ENCODE measurements at regions not wholly inside any gene's neighbourhood (a gene's known extent, or its start where the extent isn't known, plus 50 kb on each side); places are given as distances from the start of the nearest gene placed in this dataset.

GRCh38 chr16:65327346-65327745 lies 205.5 kb upstream of the CDH11 start:
- Mint-ChIP-seq H3K27ac (ENCODE audit: unreplicated experiment) (no peak overlapping the region), H3K9me3 (ENCODE audit: low read depth) (peaks cover 6% of the 10 kb centered on the region)
- no peak for TF ChIP-seq CTCF (IDR thresholded peaks at IDR 0.05)

GRCh38 chr16:65323655-65324237 lies 201.9 kb upstream of the CDH11 start:
- DNase-seq (ENCODE audit: low spot score) = no peak
- no peak for TF ChIP-seq CTCF (IDR thresholded peaks at IDR 0.05)
- no peaks in the 10 kb centered on the region for H3K9me3 Mint-ChIP-seq (ENCODE audit: low read depth)
- no peaks in the 10 kb centered on the region for H3K36me3 Mint-ChIP-seq (ENCODE audit: low read depth)
- H3K27me3 Mint-ChIP-seq (ENCODE audit: low read depth) = no peaks in the 10 kb centered on the region
- H3K4me1 Mint-ChIP-seq (ENCODE audit: low read depth) = peaks cover 13% of the 10 kb centered on the region
- no peak overlapping the region for H3K4me3 Mint-ChIP-seq (ENCODE audit: unreplicated experiment)
- no peak overlapping the region for H3K27ac Mint-ChIP-seq (ENCODE audit: unreplicated experiment)

More at GRCh38 chr16:65327346-65327745, 205.5 kb upstream of the CDH11 start:
- DNase-seq (ENCODE audit: low spot score) = no peak
- H3K4me1 Mint-ChIP-seq (ENCODE audit: low read depth) = peaks cover 25% of the 10 kb centered on the region
- H3K27me3 Mint-ChIP-seq (ENCODE audit: low read depth) = no peaks in the 10 kb centered on the region
- no peak overlapping the region for H3K4me3 Mint-ChIP-seq (ENCODE audit: unreplicated experiment)
- no peaks in the 10 kb centered on the region for H3K36me3 Mint-ChIP-seq (ENCODE audit: low read depth)

GRCh38 chr16:65319621-65320231 lies 197.9 kb upstream of the CDH11 start:
- no peak overlapping the region for H3K27ac Mint-ChIP-seq (ENCODE audit: unreplicated experiment)
- no peak for TF ChIP-seq CTCF (IDR thresholded peaks at IDR 0.05)
- no peak for DNase-seq (ENCODE audit: low spot score)
- H3K4me1 Mint-ChIP-seq (ENCODE audit: low read depth) = peaks cover 25% of the 10 kb centered on the region
- no peak overlapping the region for H3K4me3 Mint-ChIP-seq (ENCODE audit: unreplicated experiment)
- H3K27me3 Mint-ChIP-seq (ENCODE audit: low read depth) = no peaks in the 10 kb centered on the region
- no peaks in the 10 kb centered on the region for H3K36me3 Mint-ChIP-seq (ENCODE audit: low read depth)
- H3K9me3 Mint-ChIP-seq (ENCODE audit: low read depth) = peaks cover 14% of the 10 kb centered on the region

- no peaks in the 10 kb centered on the region for H3K36me3 Mint-ChIP-seq (ENCODE audit: low read depth)
- peak overlapping the region; percentile 49 for H3K27ac Mint-ChIP-seq (ENCODE audit: unreplicated experiment)
- TF ChIP-seq CTCF (IDR thresholded peaks at IDR 0.05) = no peak
- no peak for DNase-seq (ENCODE audit: low spot score)
- peaks cover 33% of the 10 kb centered on the region for H3K4me1 Mint-ChIP-seq (ENCODE audit: low read depth)
- peaks cover 19% of the 10 kb centered on the region for H3K9me3 Mint-ChIP-seq (ENCODE audit: low read depth)
- no peaks in the 10 kb centered on the region for H3K27me3 Mint-ChIP-seq (ENCODE audit: low read depth)
- no peak overlapping the region for H3K4me3 Mint-ChIP-seq (ENCODE audit: unreplicated experiment)
Measured at GRCh38 chr16:65318590-65319257, 196.9 kb upstream of the CDH11 start.

- TF ChIP-seq CTCF (IDR thresholded peaks at IDR 0.05) = no peak
- peaks cover 19% of the 10 kb centered on the region for H3K9me3 Mint-ChIP-seq (ENCODE audit: low read depth)
Measured at GRCh38 chr16:65318138-65318537, 196.3 kb upstream of the CDH11 start.

More at GRCh38 chr16:65318138-65318537, 196.3 kb upstream of the CDH11 start:
- H3K27ac Mint-ChIP-seq (ENCODE audit: unreplicated experiment) = no peak overlapping the region
- H3K4me3 Mint-ChIP-seq (ENCODE audit: unreplicated experiment) = no peak overlapping the region
- no peaks in the 10 kb centered on the region for H3K27me3 Mint-ChIP-seq (ENCODE audit: low read depth)
- no peaks in the 10 kb centered on the region for H3K36me3 Mint-ChIP-seq (ENCODE audit: low read depth)
- H3K4me1 Mint-ChIP-seq (ENCODE audit: low read depth) = peaks cover 39% of the 10 kb centered on the region
- no peak for DNase-seq (ENCODE audit: low spot score)
